T-helper 2 cell treated with Interferon-gamma antibody and Interleukin-4, amounts not matched to agents 5 μg/mL and 100 μg/mL, for 36 hours (primary cell): ENCODE measurements at regions not wholly inside any gene's neighbourhood (a gene's known extent, or its start where the extent isn't known, plus 50 kb on each side); places are given as distances from the start of the nearest gene placed in this dataset.

ENCODE experiments used
- DNase-seq: peaks from one replicate; pipeline ENCODE4 v3.0.0; 2021; ENCODE audit warnings: low spot score
- H3K27ac Mint-ChIP-seq: one replicate; pipeline ENCODE4 v1.8.0; 2021; ENCODE audit warnings: mild to moderate bottlenecking, mixed read lengths
- H3K27me3 Mint-ChIP-seq: one replicate; pipeline ENCODE4 v1.8.0; 2021; ENCODE audit warnings: low read depth, mixed read lengths
- H3K36me3 Mint-ChIP-seq: one replicate; pipeline ENCODE4 v1.8.0; 2021; ENCODE audit warnings: low read depth, mixed read lengths
- H3K4me1 Mint-ChIP-seq: one replicate; pipeline ENCODE4 v1.8.0; 2021; ENCODE audit warnings: low read depth, mixed read lengths
- H3K4me3 Mint-ChIP-seq: one replicate; pipeline ENCODE4 v1.8.0; 2022; ENCODE audit warnings: mild to moderate bottlenecking, moderate library complexity, mixed read lengths
- H3K9me3 Mint-ChIP-seq: one replicate; pipeline ENCODE4 v1.8.0; 2021; ENCODE audit warnings: mixed read lengths

DNA sequence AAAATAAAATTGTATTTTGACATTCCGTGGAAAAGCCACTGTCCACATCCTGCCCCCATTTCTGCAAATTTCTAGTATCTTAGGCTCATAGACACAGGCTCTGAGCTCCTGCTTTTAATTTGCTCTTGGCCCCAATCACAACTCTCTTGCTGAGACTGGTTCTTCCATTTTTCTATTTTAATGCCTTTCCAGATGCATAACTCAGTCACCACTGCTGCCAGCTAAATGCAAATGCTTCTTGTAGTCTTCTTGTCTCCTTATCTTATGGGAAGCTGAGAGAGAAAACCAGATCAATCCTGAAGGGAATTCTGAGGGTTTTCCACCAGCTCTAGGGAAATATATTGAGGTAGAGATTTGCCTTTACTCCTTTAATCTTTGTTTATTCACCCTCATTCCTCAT is 149.0 kb downstream of the DHRS2 start:
- Mint-ChIP-seq H3K4me1 (no peaks in the 10 kb centered on the region), H3K4me3 (no peak overlapping the region), H3K27ac (no peak overlapping the region), H3K9me3 (no peaks in the 10 kb centered on the region), H3K27me3 (peaks cover 20% of the 10 kb centered on the region), H3K36me3 (no peaks in the 10 kb centered on the region)
- DNase-seq: no peak

DNA sequence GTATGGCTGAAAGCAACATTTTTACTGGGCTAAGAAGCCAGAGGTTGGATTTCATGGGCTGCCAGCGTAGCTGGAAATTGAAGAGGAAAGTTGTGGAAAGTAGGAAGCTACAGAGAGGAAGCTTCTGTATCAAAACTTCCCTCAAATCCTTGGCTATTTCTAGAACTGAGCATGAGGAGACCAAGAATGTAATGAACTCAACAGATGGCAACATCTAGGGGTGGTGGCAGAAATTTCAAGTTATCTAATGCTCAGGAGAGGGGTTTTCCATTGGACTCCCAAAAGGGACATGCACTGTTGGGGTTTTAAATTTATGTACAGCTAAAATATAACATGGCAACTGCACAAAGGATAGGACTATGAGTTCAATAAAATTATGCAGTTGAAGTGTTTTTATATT is 151.3 kb downstream of the DHRS2 start:
- H3K27ac Mint-ChIP-seq: no peak overlapping the region
- H3K36me3 Mint-ChIP-seq: no peaks in the 10 kb centered on the region
- no peak overlapping the region for H3K4me3 Mint-ChIP-seq
- DNase-seq: no peak
- H3K9me3 Mint-ChIP-seq: no peaks in the 10 kb centered on the region
- H3K4me1 Mint-ChIP-seq: no peaks in the 10 kb centered on the region
- H3K27me3 Mint-ChIP-seq: peaks cover 17% of the 10 kb centered on the region

DNA sequence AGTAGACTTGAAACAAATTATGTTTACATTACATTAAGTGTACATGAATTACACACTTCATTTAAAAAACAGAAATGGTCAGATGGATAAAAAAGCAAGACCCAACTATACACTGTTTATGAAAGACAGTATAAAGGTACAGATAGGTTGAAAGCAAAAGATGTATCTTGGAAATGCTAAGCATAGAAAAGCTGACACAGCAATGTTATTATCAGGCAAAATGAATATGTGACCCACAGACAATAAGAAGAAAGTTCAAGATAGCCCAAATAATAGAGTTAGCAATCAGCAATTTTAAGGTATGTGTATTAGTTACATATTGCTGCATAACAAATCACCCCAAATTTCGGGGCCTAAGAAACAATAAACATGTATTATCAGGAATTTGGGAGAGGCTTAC is 153.5 kb downstream of the DHRS2 start:
- peaks cover 11% of the 10 kb centered on the region for H3K27me3 Mint-ChIP-seq
- H3K36me3 Mint-ChIP-seq: no peaks in the 10 kb centered on the region
- H3K27ac Mint-ChIP-seq: no peak overlapping the region
- H3K9me3 Mint-ChIP-seq: no peaks in the 10 kb centered on the region
- no peak for DNase-seq
- no peak overlapping the region for H3K4me3 Mint-ChIP-seq
- H3K4me1 Mint-ChIP-seq: no peaks in the 10 kb centered on the region

DNA sequence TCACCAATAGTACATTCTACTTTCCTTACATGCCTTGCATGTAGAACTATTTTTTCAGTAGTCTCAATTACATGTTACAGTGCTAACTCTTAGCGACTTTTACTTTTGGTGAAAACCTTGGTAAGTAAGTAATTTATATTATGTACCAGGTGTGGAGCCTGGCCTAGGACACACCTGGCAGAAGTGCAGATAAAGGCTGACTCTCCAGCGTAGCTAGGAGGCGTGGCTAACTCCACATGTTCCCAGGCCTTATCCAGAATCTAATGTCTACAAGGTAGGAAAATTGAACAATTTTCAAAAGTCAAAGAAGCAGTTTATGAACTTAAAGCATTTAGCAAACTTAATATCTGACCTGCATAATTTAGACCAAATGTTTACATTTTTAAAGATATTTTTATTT is 157.4 kb downstream of the DHRS2 start:
- Mint-ChIP-seq H3K4me3 (no peak overlapping the region), H3K27me3 (peaks cover 11% of the 10 kb centered on the region), H3K9me3 (no peaks in the 10 kb centered on the region)

GRCh38 chr14:23800811-23801210 is 152.8 kb upstream of the DHRS4 start:
- no peak overlapping the region for H3K27ac Mint-ChIP-seq
- DNase-seq: no peak

More for the DNA sequence above, 157.4 kb downstream of the DHRS2 start:
- no peaks in the 10 kb centered on the region for H3K36me3 Mint-ChIP-seq
- H3K27ac Mint-ChIP-seq: no peak overlapping the region
- H3K4me1 Mint-ChIP-seq: no peaks in the 10 kb centered on the region
- DNase-seq: no peak

GRCh38 chr14:23801766-23802165 is 151.8 kb upstream of the DHRS4 start:
- H3K9me3 Mint-ChIP-seq: peaks cover 7% of the 10 kb centered on the region
- DNase-seq: no peak
- H3K4me1 Mint-ChIP-seq: no peaks in the 10 kb centered on the region
- peaks cover 5% of the 10 kb centered on the region for H3K27me3 Mint-ChIP-seq
- H3K27ac Mint-ChIP-seq: no peak overlapping the region
- H3K4me3 Mint-ChIP-seq: no peak overlapping the region
- H3K36me3 Mint-ChIP-seq: no peaks in the 10 kb centered on the region

More at GRCh38 chr14:23800811-23801210, 152.8 kb upstream of the DHRS4 start:
- H3K27me3 Mint-ChIP-seq: peaks cover 4% of the 10 kb centered on the region
- H3K9me3 Mint-ChIP-seq: peaks cover 5% of the 10 kb centered on the region
- no peaks in the 10 kb centered on the region for H3K36me3 Mint-ChIP-seq
- H3K4me1 Mint-ChIP-seq: no peaks in the 10 kb centered on the region
- H3K4me3 Mint-ChIP-seq: no peak overlapping the region

DNA sequence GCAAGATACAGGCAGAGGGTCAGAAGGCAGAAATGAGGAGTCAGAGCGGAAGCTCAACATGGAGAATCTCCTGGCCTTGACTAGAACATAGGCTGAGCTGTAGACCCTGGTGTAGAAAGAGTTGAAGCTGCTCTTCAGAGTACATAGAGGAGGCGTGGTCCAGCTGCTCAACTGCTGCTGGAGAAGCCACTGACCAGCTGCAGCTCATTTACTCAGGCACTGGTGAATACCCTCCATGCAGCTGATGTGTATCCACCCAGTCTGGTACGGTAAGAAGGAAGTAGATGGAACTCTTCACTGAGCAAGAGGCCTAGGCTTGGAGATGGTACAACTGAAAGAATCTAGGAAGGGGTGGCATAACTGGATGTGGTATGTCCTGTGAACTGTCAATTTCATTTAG is 148.8 kb upstream of the DHRS4 start:
- H3K4me3 Mint-ChIP-seq: no peak overlapping the region
- H3K36me3 Mint-ChIP-seq: no peaks in the 10 kb centered on the region
- peaks cover 5% of the 10 kb centered on the region for H3K27me3 Mint-ChIP-seq
- H3K27ac Mint-ChIP-seq: no peak overlapping the region
- no peaks in the 10 kb centered on the region for H3K4me1 Mint-ChIP-seq
- no peak for DNase-seq
- H3K9me3 Mint-ChIP-seq: peaks cover 7% of the 10 kb centered on the region

DNA sequence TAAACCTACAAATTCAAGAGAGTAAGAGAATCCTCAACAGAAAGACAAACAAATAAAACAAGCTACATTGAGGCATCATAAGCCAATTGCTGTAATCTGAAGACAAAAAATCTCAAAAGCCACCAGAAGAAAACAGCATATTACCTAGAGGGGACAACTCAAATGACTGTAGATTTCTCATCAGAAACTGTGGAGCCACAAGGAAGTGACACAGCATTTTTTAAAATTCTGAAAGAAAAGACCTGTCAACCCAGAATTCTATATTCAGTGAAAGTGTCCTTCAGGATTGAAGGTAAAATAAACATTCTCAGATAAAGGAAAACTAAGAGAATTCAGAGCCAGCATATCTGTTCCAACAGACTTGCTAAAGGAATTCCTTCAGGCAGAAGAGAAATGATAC is 147.8 kb upstream of the DHRS4 start:
- no peak for DNase-seq
- Mint-ChIP-seq H3K27me3 (peaks cover 5% of the 10 kb centered on the region), H3K27ac (no peak overlapping the region), H3K36me3 (no peaks in the 10 kb centered on the region), H3K4me1 (no peaks in the 10 kb centered on the region), H3K9me3 (peaks cover 7% of the 10 kb centered on the region), H3K4me3 (no peak overlapping the region)

- H3K9me3 Mint-ChIP-seq: no peaks in the 10 kb centered on the region
- H3K36me3 Mint-ChIP-seq: no peaks in the 10 kb centered on the region
- H3K27ac Mint-ChIP-seq: no peak overlapping the region
- no peak for DNase-seq
- no peak overlapping the region for H3K4me3 Mint-ChIP-seq
- H3K4me1 Mint-ChIP-seq: no peaks in the 10 kb centered on the region
- H3K27me3 Mint-ChIP-seq: no peaks in the 10 kb centered on the region
These were observed 138.9 kb upstream of the DHRS4 start for GRCh38 chr14:23814527-23815256.

DNA sequence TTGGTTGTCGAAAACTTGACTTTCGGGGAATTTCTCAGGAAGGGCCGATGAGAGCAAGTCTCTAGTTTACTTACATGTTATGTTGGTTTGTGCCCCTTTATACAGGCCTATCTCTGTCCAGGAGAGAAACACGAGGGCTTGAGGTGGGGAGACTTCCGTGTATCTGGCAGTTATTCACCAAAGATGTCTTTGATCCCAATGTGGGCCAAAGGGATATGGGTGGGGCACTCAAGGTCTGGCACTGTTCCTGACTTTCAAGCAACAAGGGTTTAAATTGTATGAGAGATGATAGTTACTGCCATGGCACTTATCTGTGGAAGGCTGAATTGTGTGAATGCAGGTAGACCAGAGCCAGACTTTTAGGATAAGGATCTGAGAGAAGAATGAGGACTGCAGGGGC is 137.2 kb upstream of the DHRS4 start:
- no peak overlapping the region for H3K27ac Mint-ChIP-seq
- DNase-seq: no peak
- H3K36me3 Mint-ChIP-seq: no peaks in the 10 kb centered on the region
- no peaks in the 10 kb centered on the region for H3K9me3 Mint-ChIP-seq
- H3K4me1 Mint-ChIP-seq: no peaks in the 10 kb centered on the region
- H3K27me3 Mint-ChIP-seq: no peaks in the 10 kb centered on the region
- no peak overlapping the region for H3K4me3 Mint-ChIP-seq

- no peaks in the 10 kb centered on the region for H3K9me3 Mint-ChIP-seq
- H3K4me3 Mint-ChIP-seq: no peak overlapping the region
- H3K4me1 Mint-ChIP-seq: no peaks in the 10 kb centered on the region
- no peaks in the 10 kb centered on the region for H3K36me3 Mint-ChIP-seq
- H3K27me3 Mint-ChIP-seq: no peaks in the 10 kb centered on the region
- no peak for DNase-seq
- H3K27ac Mint-ChIP-seq: no peak overlapping the region
These were observed 136.3 kb upstream of the DHRS4 start for GRCh38 chr14:23817164-23817767.

DNA sequence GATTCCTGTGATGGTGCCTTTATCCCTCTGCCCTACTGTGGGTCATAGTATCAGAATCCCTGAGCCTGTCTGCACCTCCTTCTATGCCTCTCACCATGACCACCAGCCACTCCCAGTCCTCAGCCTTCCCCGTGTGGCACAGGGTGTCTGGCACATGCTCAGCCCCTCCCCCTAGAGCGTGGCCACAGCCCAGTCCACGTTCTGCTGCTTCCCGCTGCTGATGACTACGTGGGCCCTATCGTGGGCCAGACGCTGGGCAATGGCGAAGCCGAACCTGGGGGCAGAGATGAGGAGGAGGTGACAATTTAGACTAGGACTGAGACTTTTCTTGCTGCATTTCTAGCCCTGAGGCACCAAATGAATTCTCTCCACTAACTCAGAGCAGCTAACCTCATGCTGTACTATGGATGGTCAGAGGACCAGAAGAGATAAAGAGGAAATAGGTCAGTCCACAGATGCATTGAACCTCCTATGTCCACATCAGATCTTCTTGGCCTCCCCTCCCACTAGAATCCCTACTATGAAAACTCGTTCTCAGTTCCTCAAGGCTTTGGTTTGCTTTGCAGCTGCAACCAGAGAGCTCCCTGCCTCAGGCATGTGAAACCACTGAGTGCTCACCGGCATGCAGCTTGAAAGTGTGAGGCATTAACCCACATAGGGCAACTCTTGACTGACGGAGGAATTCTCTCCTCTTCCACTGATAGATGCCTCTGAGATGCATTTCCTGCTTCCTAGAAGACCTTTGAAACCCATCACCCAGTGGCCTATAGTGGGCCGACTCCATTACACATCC is 126.3 kb upstream of the DHRS4 start:
- Mint-ChIP-seq H3K4me3 (no peak overlapping the region), H3K36me3 (no peaks in the 10 kb centered on the region), H3K27me3 (no peaks in the 10 kb centered on the region), H3K9me3 (no peaks in the 10 kb centered on the region), H3K27ac (no peak overlapping the region), H3K4me1 (peaks cover 2% of the 10 kb centered on the region)
- DNase-seq: no peak

DNA sequence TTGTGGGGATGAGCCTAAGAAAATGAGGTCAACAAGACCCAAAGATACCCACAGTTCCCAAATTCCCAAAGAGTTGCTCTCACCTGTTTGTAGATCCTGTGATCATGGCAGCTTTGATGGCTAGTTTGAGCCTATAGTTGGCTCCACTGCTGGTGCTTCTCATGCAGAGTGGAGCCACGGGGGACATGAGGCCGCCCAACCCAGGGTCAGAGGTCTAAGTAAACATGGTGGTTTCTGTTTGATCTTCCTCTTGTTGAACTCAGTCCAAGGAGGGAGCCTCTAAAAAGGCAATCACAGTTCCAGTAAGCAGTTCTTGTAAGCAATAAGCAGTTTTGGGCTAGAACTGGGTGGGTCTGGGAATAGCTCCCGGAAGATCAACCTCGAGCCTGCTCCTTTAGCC is 125.6 kb upstream of the DHRS4 start:
- Mint-ChIP-seq H3K9me3 (no peaks in the 10 kb centered on the region), H3K27me3 (no peaks in the 10 kb centered on the region), H3K36me3 (no peaks in the 10 kb centered on the region), H3K4me1 (peaks cover 2% of the 10 kb centered on the region), H3K4me3 (no peak overlapping the region), H3K27ac (no peak overlapping the region)
- no peak for DNase-seq

DNA sequence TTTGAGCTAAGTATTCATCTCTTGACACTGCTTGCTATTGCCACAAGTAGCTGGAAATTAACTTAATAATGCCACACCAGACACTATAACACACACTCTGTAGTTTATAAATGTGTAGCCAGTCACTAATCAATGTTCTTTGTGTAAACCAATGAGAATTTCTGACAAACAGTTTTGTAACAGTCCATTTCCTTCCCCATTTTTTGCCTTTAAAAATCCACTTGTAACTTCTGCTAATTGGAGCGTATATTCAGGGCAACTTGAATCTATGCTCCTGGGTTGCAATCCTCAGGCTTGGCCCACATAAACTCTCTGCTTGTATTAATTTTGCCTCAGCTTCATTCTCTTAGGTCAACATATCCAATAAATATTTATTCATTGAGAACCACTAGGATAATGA is 125.0 kb upstream of the DHRS4 start:
- H3K36me3 Mint-ChIP-seq: no peaks in the 10 kb centered on the region
- no peaks in the 10 kb centered on the region for H3K9me3 Mint-ChIP-seq
- no peak overlapping the region for H3K27ac Mint-ChIP-seq
- H3K4me3 Mint-ChIP-seq: no peak overlapping the region
- no peak for DNase-seq
- peaks cover 2% of the 10 kb centered on the region for H3K4me1 Mint-ChIP-seq
- H3K27me3 Mint-ChIP-seq: no peaks in the 10 kb centered on the region
